Stimulated activated naive CD8-positive, alpha-beta T cell treated with anti-CD3 and anti-CD28 coated beads, Interleukin-15, amount 100 ng/mL, for 72 hours (primary cell): ENCODE measurements at regions not wholly inside any gene's neighbourhood (a gene's known extent, or its start where the extent isn't known, plus 50 kb on each side); places are given as distances from the start of the nearest gene placed in this dataset.

Experiments used
- ATAC-seq: fragments of 150-1000 bp; cut with Tn5 transposase; 2 replicates; pipeline ENCODE4 v1.10.0; 2021; ENCODE audit warnings: mild to moderate bottlenecking, moderate library complexity
- DNase-seq, 2 donors: peaks; one replicate each; pipeline ENCODE4 v3.0.0; 2021 to 2022
- H3K27ac Mint-ChIP-seq, 2 donors: one replicate each; pipeline ENCODE4 v1.8.0; 2022; ENCODE audit warnings: mild to moderate bottlenecking in 2 of 2, mixed read lengths in 2 of 2, moderate library complexity in 2 of 2
- H3K27me3 Mint-ChIP-seq: one replicate; pipeline ENCODE4 v1.8.0; 2022; ENCODE audit warnings: mixed read lengths
- H3K4me1 Mint-ChIP-seq: one replicate; pipeline ENCODE4 v1.8.0; 2022; ENCODE audit warnings: mild to moderate bottlenecking, mixed read lengths
- H3K4me3 Mint-ChIP-seq, 2 donors: one replicate each; pipeline ENCODE4 v1.8.0; 2022; ENCODE audit warnings: mild to moderate bottlenecking in 2 of 2, mixed read lengths in 2 of 2, moderate library complexity in 1 of 2
- H3K9me3 Mint-ChIP-seq, 2 donors: one replicate each; pipeline ENCODE4 v1.8.0; 2022; ENCODE audit warnings: mixed read lengths in 2 of 2

DNA sequence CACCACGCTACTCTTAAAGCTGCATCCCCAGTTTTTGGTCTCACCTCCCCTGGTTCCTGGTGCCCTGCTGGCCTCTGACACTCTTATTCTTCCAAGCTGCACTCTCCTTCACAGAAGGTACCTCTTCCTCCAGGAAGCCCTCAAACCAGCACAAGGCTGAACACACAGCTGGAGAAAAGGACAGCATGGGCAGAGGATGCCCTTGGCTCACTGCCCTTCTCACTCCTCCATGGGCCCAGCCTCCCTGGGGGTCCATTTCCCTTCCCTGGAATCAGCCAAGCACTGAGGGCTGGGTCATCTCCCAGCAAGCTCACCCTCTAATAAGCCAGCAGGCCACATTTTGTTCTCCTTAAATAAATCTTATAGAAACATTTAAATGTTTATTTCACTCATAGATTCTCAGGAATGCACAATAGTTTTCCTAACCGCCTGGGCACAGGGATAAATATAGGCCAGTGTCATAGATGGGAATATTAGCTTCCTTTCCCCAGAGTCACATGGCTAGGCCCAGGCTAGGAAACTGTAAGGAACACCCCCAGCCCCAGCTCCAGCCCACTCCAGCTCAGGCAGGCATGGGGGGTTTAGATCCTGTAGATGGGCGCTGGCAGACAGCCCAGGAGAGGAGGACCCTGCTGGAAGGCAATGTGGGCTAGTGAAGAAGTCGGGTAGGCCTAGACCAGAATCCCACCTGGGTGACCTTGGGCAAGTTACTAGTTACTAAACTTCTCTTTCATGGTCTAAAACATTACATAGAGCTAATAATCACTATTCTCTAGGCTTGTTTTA lies 51.5 kb downstream of the IRAG1 start:
- no peak for ATAC-seq
- H3K4me3 Mint-ChIP-seq: no peak overlapping the region

DNA sequence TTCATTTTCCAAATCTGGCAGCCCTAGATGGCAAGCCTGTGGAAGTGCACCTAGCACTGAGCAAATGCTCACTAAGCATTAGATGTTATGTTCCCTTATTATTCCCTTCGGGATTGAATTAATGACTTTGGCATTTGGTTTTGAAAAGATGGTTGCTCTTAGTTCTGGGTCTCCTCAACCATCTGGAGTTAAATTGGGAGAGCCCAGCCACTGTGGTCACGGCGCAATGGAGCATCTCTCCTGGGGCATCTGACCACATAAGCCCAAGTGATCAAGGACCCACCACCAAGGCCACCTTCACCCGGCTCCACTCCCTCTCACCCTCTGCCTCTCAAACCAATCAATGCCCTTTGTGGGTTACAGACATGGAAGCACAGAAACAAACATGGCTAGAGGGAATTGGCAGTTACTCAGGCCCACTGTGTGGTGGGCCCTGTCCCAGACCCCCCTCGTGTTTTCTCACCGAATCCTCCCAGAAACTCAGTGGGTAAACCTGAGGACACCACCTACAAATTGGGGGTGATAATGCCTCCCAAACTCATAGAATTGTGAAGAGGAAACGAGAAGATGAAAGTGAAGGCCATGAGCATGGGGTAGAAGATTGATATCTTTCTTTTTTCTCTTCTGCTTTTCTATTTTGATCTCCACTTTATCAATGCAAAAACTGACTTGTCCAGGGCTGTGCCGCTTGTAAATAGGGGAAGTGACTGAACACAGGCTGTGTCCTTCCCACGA lies 52.2 kb downstream of the IRAG1 start:
- H3K4me3 Mint-ChIP-seq: no peak overlapping the region
- DNase-seq: no peak
- H3K9me3 Mint-ChIP-seq: no peaks in the 10 kb centered on the region
- peak overlapping the region in 1 of 2 donors; percentile 14 for H3K27ac Mint-ChIP-seq
- H3K27me3 Mint-ChIP-seq: no peaks in the 10 kb centered on the region
- H3K4me1 Mint-ChIP-seq: no peaks in the 10 kb centered on the region
- ATAC-seq: no peak

More for the DNA sequence above, 51.5 kb downstream of the IRAG1 start:
- H3K27ac Mint-ChIP-seq: no peak overlapping the region
- no peaks in the 10 kb centered on the region for H3K27me3 Mint-ChIP-seq
- H3K9me3 Mint-ChIP-seq: no peaks in the 10 kb centered on the region
- H3K4me1 Mint-ChIP-seq: peaks cover 1% of the 10 kb centered on the region
- no peak for DNase-seq

DNA sequence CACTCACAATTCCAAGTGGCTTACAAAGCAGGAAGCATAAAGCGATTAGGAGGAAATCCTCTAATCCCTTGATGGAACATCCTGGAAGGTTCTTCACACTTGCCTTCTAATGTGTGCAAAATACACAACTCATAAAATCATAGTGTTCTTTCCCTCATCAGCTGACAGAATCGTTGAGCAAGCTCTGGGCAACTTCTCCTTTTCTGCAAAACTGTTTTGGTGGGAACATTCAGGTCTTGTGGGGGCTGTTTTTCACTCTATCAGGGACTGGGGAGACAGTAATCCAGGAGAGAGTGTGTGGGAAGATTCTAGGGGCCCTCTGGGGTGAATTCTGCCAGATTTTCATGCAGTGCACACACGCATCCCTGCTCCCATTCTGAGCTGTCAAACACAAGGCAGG lies 53.2 kb downstream of the IRAG1 start:
- DNase-seq (no peak), ATAC-seq (no peak)
- H3K27ac Mint-ChIP-seq: no peak overlapping the region
- H3K9me3 Mint-ChIP-seq: no peaks in the 10 kb centered on the region
- H3K4me3 Mint-ChIP-seq: no peak overlapping the region
- H3K4me1 Mint-ChIP-seq: no peaks in the 10 kb centered on the region
- peaks cover 4% of the 10 kb centered on the region for H3K27me3 Mint-ChIP-seq

DNA sequence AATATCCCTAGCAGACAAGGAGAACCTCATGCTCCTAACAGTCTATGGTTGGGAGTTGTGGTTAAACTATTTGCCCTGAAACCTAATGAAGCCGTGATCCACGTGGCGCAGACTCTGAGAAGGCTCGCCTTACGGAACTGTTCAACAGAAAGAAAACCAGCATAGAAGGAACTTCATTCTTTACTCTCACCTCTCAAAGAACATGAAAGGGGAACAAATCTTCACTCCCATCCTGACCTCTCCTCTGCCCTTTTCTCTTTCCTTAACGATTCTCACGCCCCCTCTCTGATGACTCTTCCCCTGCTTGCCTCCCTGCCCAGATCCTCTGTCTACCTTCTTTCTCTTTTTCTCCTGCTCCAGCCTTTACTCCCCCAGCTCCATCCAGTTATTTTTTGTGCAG lies 54.2 kb downstream of the IRAG1 start:
- ATAC-seq (no peak), DNase-seq (no peak)
- Mint-ChIP-seq H3K27me3 (peaks cover 7% of the 10 kb centered on the region), H3K4me3 (no peak overlapping the region), H3K4me1 (no peaks in the 10 kb centered on the region), H3K27ac (no peak overlapping the region), H3K9me3 (no peaks in the 10 kb centered on the region)

DNA sequence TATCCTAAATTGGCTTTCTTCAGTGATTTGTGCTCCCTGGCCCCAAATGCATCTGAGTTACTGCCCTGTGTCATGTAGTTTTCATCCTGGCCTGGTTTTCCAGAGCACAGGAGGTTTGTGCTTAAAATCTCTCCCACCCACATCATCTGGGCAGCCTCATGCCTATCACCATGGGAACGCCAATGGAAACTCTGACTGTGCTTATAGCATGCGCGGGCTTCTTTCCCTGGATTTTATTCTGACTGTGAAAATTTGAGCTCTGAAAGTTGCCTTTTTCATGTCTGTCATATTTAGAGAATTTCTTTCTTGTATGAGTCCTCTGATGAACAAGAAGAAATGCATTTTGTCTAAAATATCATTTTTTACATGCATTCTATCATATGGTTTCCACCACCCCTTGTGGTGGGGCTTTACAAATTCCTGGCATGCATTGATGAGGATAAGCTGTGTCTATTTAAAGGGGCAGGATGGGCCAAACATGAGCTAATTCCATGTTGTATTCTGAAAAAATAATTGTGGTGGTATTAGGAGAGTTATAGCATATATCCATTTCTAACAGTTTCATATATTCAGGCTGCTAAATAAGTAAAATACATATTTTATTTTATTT lies 55.1 kb downstream of the IRAG1 start:
- Mint-ChIP-seq H3K4me1 (no peaks in the 10 kb centered on the region), H3K27ac (no peak overlapping the region), H3K9me3 (no peaks in the 10 kb centered on the region), H3K27me3 (peaks cover 7% of the 10 kb centered on the region), H3K4me3 (no peak overlapping the region)
- DNase-seq: no peak
- ATAC-seq: no peak

DNA sequence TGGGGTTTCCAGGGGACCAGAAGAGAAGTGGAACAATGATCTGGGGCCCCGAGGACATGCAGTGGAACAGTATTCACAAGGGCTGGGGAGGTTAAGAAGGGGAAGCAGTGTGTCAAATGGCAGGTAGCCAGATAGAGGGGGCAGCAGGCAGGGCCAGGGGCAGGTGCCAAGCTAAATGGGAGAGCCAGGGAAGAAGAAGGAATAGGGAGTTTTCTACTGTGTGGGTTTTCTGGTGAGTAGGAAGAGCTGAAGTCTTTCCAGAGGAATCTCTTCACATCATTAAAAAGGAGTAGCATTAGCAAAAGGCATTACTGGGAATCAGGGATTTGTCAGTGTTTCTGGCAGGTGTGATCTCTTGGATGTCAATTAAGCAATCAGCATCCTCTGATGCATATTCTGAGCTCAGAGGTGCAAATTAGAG lies 55.8 kb downstream of the IRAG1 start:
- H3K27ac Mint-ChIP-seq: no peak overlapping the region
- no peak for DNase-seq
- peaks cover 7% of the 10 kb centered on the region for H3K27me3 Mint-ChIP-seq
- H3K4me3 Mint-ChIP-seq: no peak overlapping the region
- no peak for ATAC-seq
- no peaks in the 10 kb centered on the region for H3K4me1 Mint-ChIP-seq
- no peaks in the 10 kb centered on the region for H3K9me3 Mint-ChIP-seq

DNA sequence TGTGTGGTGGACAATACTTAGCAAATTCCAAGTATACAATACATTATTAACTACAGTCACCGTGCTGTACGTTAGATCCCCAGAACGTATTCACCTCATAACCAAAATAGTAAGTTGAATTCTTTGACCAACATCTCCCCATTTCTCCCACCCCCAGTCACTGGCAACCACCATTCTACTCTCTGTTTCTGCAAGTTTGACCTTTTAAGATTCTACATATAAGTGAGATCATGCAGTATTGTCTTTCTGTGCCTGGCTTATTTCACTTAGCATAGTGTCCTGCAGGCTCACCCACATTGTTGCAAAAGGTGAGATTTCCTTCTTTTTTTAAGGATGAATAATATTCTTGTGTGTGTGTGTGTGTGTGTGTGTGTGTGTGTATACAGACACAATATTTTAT lies 59.1 kb downstream of the IRAG1 start:
- Mint-ChIP-seq H3K4me3 (no peak overlapping the region), H3K27me3 (peaks cover 13% of the 10 kb centered on the region), H3K27ac (no peak overlapping the region), H3K9me3 (no peaks in the 10 kb centered on the region), H3K4me1 (no peaks in the 10 kb centered on the region)
- ATAC-seq (no peak), DNase-seq (no peak)

DNA sequence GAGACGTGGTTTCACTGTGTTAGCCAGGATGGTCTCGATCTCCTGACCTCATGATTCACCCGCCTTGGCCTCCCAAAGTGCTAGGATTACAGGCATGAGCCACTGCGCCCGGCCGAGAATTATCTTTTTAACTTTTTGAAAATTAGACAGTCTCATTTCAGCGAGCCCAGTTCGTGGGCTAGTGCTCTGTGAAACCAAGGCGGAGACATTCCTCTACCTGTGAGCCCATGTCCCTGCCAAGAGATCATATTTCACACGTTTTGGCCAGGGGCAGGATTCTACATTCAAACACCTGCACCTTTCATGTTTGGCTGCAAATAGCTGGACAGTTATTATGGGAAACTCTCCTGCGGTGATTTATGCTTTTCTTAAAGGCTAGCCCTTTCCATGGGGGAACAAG lies 60.3 kb downstream of the IRAG1 start:
- no peak for DNase-seq
- no peak for ATAC-seq

DNA sequence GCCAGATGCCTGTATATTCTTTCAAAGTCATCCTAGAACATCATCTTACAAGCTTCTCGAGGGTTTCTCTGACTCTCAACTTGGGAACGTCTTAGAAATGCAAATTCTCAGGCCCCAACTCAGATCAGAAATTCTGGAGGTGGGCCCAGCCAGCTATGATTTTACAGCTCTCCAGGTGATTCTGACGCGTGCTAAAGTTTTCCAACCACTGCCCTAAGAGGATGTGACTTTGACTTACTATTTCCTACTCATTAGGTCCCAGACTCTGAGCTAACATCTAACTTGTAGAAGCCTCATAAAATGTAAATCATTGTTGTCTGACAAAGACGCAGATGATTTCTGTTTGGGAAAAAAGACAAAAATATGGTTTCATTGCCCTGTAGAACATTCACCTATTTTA lies 61.1 kb downstream of the IRAG1 start:
- Mint-ChIP-seq H3K4me3 (no peak overlapping the region), H3K9me3 (no peaks in the 10 kb centered on the region), H3K27me3 (peaks cover 13% of the 10 kb centered on the region), H3K4me1 (peaks cover 7% of the 10 kb centered on the region), H3K27ac (no peak overlapping the region)
- ATAC-seq: no peak
- DNase-seq: no peak

More for the DNA sequence above, 60.3 kb downstream of the IRAG1 start:
- Mint-ChIP-seq H3K9me3 (no peaks in the 10 kb centered on the region), H3K27ac (no peak overlapping the region), H3K4me3 (no peak overlapping the region), H3K27me3 (peaks cover 13% of the 10 kb centered on the region), H3K4me1 (peaks cover 6% of the 10 kb centered on the region)

DNA sequence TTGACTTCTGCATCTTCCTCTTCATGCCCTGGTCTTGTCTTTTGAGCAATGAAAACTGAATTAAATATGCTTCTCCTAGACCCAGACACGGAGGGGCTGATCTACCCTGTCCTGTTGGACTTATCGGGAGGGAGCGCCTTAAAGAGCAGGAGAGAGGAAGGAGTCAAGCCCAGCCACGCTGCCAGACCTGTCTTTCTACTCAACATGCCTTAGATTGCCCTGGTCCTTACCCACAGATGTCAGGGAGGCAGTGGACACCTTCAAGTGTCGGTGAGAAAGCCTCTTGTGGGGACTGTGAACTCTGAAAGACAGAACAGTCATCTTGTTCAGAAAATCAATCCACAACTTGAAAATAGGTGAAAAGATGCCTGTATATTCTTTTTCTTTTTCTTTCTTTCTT lies 61.8 kb downstream of the IRAG1 start:
- Mint-ChIP-seq H3K27ac (peak overlapping the region in 1 of 2 donors; percentile 63), H3K4me3 (no peak overlapping the region), H3K4me1 (peaks cover 7% of the 10 kb centered on the region), H3K27me3 (peaks cover 13% of the 10 kb centered on the region), H3K9me3 (no peaks in the 10 kb centered on the region)
- no peak for ATAC-seq
- DNase-seq: no peak

DNA sequence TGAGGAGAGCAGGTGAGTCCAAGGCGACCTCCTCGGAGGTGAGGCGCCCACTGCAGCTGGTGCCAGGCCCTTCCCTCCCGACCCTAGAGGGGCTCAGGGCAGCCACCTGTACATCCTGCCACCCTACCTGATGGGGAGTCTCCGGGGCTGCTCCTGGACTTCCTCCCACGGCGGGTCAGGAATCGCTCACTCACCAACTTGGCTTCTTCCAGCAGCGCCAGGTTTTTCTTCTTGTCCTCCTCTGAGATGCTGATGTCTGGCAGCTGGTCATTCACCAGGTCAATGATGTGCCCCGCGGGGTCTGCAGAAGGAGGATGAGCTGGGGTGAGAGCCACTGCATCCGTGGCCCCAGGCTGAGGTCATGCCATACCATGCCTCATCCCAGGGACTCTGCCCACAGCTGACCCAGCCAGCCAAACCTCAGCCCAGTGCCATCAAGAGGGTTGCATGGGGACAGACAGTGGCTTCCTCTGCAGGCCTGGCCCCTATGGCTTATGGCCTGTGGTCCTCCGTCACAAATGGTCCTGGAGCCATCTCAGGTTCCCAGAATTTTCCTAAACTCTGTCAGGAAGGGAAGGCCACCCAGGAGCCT lies 61.0 kb upstream of the LYVE1 start:
- Mint-ChIP-seq H3K27me3 (peaks cover 6% of the 10 kb centered on the region), H3K4me3 (no peak overlapping the region)

DNA sequence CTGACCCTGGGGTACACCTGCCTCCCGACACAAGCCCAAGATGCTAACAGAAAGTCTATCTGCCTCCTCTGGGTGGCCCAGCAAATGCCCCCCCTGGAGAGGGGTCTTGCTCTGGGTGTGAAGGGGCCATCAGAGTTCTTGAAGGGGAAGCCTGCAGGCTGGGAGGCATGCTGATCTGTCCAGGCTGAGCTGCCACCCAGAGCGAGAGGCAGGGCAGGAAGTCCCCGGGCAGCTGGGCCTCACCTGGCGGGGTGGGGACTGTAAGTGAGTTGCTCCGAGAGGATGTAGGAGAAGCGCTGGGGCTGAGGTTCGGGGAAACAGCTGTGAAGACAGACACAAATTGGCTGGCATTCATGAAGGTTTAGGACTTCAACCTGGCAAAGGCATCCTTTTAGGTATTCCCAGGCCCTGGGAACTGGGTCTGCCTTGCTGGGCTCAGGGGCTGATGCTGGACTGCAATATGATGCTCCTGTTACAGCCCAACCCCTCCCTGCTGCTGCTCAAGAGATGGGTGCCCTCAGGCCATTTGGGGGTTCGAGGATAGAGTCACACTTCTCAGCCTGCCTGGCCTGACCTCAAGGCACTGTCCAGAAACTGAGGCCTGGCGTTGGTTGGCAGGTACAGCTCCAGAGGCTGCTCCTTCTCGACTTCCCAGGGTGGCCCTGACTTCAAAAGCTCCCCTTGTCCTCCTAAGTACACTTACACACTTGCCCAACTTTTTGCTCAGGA lies 60.2 kb upstream of the LYVE1 start:
- peak; percentile 56 for ATAC-seq
- Mint-ChIP-seq H3K27me3 (peaks cover 6% of the 10 kb centered on the region), H3K4me1 (peaks cover 15% of the 10 kb centered on the region), H3K9me3 (no peaks in the 10 kb centered on the region), H3K4me3 (no peak overlapping the region), H3K27ac (peak overlapping the region in 1 of 2 donors; percentile 68)
- DNase-seq: no peak

More for the DNA sequence above, 61.0 kb upstream of the LYVE1 start:
- Mint-ChIP-seq H3K9me3 (no peaks in the 10 kb centered on the region), H3K27ac (no peak overlapping the region), H3K4me1 (peaks cover 7% of the 10 kb centered on the region)
- ATAC-seq (no peak), DNase-seq (no peak)

DNA sequence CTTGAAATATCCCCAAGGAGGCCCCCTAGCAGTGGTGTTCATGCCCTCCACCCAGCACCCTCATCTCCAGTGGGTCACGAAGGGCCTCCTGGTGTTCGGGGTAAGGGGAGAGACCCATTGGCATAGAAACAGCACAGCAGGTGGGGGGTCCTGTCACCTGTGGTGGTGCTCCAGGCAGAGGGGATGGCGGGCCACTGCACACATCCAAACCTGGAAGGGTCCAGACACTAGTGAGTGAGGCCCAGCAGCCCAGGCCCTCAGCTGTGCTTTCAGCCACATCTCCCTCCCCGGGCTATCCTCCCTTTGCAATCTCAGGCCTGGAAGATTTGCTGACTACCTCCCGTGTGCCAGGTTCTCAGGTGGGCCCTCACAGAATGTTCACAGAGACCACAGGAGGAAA lies 59.4 kb upstream of the LYVE1 start:
- Mint-ChIP-seq H3K4me3 (no peak overlapping the region), H3K27ac (peak overlapping the region in 1 of 2 donors; percentile 80), H3K9me3 (no peaks in the 10 kb centered on the region), H3K4me1 (peaks cover 23% of the 10 kb centered on the region), H3K27me3 (peaks cover 6% of the 10 kb centered on the region)
- ATAC-seq (no peak), DNase-seq (no peak)

DNA sequence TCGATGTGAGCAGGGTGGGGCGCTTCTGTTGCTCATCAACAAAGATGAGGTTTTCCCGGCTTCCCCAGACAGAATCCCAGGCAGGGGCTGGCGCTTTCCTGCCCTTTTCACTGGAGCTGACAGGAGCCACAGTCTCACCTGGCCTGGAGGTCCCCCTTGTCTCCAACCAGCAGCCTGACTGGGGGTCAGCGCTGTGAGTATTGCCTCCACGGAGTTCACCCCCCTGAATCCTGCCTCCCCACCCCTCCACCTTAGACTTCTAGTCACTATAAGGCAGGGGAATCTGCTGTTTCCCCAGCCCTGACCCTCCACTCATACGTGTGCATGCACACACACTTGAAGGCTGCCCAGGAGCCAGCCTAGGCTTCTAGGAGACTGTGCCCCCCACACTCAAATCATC lies 58.8 kb upstream of the LYVE1 start:
- ATAC-seq: no peak
- Mint-ChIP-seq H3K4me3 (no peak overlapping the region), H3K4me1 (peaks cover 24% of the 10 kb centered on the region), H3K27me3 (peaks cover 6% of the 10 kb centered on the region), H3K27ac (peak overlapping the region in 1 of 2 donors; percentile 89), H3K9me3 (no peaks in the 10 kb centered on the region)
- DNase-seq: no peak

DNA sequence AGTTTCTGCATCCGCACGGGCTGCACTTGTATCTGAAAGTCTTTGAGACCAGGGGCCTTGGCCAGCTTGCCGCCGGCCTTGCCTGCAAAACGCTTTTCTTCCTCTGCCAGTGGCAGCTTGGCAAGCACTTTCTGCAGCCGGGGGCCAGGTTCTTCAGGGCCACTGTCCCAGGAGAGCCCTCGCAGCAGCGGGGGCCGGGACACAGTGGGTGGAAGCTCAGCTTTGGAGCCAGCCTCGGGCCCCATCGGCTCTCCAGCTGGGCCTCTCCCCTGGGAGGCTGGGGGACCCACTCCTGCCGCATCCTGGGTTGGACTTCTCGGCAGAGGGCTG lies 57.5 kb upstream of the LYVE1 start:
- no peaks in the 10 kb centered on the region for H3K9me3 Mint-ChIP-seq
- H3K27me3 Mint-ChIP-seq: peaks cover 6% of the 10 kb centered on the region
- DNase-seq (no peak), ATAC-seq (no peak)
- H3K4me3 Mint-ChIP-seq: no peak overlapping the region
- H3K27ac Mint-ChIP-seq: no peak overlapping the region
- peaks cover 24% of the 10 kb centered on the region for H3K4me1 Mint-ChIP-seq
